NCI-H146 treated with DMSO at 0.1 percent for 48 hours (cell line): ENCODE measurements at regions not wholly inside any gene's neighbourhood (a gene's known extent, or its start where the extent isn't known, plus 50 kb on each side); places are given as distances from the start of the nearest gene placed in this dataset.
"Not testable (repeated sequence)": the region's sequence is repeated elsewhere in the genome, so short reads cannot be mapped to it uniquely, and the experiment has no call there.

ENCODE experiments used
- DNase-seq: peaks from one replicate; lab custom pipeline; 2025; ENCODE audit not compliant: unreplicated experiment; lab: John Stamatoyannopoulos, UW

DNA sequence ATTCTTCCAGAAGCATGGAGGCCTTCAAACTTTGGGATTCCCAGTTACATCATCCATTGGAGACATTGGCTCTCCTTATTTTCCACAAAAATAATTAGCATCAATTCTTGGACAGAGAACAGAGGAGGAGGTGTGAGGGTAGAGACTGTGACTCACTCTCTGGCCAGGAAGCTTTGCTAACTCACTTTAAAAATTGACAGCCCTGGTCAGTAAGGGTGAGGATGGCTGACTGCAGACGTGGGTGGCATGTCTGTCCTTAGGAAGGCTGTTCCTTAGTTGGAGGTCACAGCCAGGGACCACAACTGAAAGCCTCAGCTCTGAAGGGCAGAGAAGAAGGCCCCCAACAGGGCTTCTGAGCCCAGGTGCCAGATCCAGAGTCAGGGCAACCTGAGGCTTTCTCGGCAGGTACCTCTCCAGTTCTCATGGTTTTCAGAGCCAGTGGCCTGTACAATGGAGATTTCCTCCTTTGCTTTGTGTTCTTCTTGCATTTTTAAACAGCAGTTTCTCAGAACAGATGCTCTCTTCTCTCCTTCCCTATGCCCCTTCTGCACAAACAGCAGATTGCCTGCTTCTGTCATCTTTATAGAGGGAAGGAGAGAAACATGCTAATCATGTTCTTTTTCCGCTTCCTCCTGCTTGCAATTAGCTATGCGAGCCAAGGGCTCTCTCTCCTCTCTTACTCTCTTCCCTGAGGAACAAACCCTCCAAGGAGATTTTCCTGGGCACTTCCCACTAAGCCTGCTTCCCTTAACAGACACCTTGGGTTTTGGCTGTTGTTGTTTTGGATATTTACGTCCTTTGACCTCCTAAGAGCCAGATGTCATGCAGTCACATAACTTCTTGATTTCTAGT is 92.5 kb upstream of the ZNF366 start:
- no peak for DNase-seq

DNA sequence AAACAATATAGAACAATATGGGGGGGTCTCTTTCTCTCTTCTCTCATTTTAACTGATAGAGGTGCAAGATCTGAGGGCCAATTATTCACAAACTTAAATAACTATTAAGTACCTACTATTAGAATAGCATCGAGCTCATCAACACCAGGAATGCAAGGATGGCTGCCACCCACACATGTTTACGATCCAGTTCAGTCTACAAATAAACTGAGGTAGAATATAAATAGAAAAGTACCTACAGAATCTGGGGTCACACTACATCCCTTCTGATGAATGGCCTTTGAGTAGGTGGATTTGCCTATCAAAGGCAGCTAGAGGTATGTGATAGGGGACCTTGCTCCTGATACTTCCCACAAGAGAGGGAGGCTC is 91.8 kb upstream of the ZNF366 start:
- DNase-seq: no peak

DNA sequence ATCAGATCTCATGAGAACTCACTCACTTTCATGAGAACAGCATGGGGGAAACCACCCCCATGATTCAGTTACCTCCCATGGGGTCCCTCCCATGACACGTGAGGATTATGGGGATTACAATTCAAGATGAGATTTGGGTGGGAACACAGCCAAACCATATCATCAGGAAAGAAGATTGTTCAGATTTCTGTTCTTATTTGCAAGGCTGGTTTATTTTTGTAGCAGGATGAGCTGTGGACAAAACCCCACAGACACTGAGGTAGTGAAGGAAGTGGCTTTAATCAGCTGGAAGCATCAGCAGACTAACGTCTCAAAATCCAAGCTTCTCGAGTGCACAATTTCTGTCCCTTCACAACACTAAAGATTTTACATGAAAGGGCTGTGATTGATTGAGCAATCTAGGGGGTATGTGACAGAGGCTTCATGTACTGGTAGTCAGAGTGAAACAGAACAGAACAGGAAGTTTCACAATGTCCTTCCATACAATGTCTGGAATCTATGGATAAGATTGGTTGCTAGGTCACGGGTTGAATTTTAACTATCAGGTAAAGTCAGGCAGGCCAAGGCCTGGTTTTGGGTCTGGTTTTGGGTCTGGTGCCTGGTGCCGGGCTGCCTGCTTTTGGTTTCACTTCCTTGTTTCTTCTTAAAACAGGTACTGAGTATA is 91.3 kb upstream of the ZNF366 start:
- no peak for DNase-seq

DNA sequence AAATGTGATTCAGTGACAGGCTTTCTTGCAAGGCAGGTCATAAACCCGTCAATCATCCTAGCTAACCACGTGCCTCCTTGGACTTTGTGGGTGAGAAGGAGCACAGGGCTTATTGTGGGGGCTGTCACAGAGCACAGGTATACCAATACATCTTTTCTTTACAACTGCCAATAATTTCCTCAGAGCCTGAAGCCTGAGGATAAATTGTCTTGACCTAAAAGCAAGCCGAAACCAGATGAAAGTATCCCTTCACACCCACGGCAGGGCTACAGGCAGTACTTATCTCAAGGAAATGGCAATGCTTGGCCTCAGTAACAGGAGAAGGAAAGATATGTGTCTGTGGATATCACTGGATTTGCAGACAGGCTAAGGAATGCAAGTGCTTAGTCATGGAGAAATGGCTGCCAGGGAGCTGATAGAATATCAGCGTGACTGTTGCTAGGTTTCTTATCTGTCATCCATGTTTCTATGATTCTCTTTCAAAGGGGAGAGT is 90.3 kb upstream of the ZNF366 start:
- DNase-seq: no peak

DNA sequence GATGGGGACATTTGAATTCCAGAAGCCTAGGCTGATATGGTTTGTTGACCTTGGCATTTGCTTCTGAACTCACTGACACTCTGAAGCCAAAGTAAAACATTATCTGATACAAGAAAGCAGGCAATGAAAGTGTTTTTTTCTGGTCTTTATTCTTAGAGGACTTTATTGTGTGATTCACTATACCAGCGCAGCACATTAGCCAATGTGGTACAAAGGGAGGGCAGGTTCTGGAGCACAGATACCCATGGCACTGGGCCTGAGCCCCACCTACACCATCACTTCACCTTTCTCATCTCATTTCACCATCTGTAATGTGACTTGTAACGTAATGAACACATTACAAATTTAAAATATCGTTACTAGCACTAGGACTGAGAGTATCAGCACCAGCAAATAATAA is 89.7 kb upstream of the ZNF366 start:
- no peak for DNase-seq

DNA sequence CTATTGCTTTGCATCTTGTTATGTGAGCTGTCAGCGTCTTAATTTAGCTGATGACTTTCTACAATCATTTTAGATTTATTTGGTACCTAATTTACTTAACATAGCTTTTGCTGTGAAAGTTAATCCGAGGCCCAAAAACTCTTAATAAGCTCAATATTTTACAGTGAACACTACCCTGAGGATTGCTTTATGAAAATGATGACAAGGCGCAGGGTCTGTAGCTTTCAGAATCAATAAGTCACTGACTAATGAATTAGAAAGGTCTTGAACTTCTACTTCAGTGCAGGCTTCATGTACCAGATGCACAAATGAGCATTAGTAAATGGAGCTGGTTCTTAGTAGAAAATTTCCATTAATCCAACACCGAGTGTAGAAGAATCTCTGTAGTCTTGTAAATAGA is 81.4 kb upstream of the ZNF366 start:
- DNase-seq: no peak

DNA sequence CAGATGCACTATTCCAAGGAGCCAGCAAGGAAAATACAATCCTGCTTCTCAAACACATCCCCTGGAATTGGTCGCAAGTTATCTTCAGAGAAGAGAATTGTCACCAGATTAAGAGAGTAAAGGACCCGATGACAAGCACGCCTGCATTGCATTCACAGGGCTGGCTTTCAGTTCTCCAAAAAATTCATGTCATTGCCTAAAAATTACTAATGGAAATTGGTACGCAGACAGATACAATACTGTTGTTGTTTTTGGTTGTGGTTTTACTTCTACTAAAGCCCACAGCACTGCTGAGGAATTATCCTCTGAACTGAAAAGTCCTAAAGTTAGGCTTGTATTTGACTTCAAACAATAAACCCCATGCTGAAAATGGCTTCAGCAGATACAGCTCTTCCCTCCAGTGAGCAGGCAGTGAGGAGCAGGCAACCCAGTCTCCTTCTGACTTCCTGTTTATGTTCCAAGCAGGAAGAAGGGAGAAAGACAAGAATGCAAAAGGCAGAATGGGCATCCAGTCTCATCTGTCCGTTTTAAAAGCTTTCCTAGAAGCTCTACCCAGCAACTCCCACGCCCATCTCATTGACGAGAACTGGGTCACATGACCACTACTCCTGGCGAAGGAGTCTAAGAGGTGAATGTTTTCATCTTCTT is 80.6 kb upstream of the ZNF366 start:
- no peak for DNase-seq

DNA sequence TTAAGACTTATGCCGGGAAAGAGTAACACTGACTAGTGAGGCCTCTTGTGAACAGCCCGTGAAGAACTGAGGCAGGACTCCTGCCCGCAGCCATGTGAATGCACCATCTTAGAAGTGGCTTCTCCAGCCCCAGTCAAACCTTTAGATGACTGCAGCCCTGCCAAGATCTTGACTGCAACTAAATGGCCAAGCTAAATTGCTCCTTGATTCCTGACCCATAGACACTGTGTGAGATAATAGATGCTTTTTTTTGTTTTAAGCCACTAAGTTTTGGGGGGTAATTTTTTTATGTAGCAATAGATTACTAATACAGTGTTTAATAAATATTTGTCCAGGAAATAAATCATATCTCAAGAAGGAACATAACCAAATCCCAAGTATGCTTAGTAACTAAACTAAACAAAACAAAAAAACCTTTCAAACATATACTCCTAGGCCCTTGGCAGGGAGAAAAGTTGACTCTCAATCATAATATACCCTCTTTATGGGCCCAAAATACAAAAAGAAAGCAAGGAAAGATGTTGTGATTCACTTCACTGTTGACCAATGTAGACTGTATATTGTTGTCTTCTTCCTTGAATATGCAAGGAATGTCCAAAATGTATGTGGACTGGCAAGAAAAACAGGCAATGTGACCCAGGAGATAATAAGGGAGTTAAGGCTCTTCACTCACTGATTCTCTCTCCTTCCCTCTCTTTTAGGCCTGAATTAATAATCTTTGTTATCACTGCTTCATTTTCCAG is 79.7 kb upstream of the ZNF366 start:
- DNase-seq: no peak

DNA sequence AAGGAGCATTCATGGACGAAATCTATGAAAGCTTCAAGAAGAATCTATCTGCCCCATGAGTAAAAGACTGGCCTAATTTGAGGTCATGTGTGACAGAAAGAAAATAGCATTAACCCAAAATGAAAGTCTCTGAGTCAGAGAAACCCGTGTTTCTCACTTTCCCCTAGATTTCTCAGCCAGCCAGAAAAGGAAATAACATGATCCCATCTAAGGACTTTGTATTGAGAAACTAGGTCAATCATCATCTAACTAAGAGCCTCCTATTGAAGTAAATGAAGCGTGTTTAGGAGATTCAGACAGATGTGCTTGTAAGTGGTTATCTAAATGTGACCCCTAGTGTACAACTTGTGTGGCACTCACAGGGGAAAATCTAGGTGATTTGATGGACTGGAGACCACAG is 77.3 kb upstream of the ZNF366 start:
- no peak for DNase-seq

DNA sequence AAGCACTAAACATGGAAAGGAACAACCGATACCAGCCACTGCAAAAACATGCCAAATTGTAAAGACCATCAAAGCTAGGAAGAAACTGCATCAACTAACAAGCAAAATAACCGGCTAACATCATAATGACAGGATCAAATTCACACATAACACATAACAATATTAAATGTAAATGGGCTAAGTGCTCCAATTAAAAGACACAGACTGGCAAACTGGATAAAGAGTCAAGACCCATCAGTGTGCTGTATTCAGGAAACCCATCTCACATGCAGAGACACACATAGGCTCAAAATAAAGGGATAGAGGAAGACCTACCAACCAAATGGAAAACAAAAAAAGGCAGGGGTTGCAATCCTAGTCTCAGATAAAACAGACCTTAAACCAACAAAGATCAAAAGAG is 72.1 kb upstream of the ZNF366 start:
- not testable (repeated sequence) for DNase-seq

DNA sequence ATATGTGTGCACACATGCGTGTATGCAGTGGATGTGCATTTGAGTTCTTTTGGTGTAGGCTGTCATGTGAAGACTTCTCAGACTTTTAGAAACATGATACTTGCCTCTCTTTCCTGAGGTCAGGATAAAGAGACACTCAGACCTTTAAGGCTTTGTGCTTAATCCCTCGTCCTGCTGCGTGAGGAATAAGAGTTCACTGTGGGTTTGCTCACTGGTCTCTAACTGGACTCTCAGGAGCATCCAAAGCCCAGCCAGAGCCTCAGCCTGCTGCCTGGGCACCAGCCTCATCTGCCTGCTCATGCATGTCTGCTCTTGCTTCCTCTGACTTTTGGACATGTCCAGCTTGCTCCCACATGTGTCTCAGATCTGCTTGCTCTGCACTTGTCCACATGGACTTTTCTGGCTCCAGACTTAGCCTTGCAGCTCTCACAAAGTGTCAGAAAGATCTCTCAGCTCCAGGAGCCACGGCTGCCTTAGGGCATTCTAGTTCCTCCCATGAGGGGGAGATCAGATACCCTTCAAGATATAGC is 65.1 kb upstream of the ZNF366 start:
- no peak for DNase-seq

DNA sequence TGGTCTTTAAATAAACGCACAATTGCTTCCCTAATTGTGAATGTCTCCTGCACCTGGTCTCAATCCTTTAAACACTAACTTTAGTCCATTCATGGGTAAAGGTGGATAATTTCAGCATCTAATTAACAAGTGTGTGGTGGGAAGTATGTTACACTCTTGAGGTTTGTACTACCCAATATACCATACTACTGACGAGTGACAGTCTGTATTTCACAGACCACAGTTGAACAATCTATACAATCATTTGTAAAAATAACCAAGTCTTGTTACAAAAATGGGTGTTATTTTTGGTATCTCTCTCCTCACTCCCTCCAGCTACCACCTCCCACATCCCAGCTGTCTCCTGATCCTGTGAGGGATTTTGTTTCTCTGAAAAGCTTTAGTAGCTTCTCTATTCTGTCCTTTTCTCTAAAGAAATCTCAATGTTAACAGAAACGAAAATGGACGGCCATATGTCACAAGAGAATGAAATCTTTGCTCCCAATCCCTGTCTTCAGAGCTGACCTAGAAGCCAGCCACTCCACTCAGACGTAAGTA is 62.3 kb upstream of the ZNF366 start:
- DNase-seq: no peak

DNA sequence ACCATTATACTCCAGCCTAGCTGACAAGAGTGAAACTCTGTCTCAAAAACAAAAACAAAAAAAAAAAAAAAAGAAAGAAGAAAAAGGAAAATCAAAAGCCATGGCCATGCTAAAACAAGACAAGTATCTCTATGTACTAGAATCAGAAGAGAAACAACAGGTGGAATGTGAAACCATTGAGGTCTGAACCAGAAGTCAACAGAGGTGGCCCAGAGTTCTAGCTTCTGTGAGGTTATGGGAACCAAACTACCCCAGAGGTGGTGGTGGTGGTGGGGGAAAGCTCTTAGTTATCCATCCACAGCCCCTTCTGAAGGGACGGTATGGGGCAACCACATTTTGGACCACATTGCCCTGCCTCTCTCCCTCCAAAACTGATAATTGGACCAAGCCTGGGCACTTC is 59.5 kb upstream of the ZNF366 start:
- DNase-seq: no peak

DNA sequence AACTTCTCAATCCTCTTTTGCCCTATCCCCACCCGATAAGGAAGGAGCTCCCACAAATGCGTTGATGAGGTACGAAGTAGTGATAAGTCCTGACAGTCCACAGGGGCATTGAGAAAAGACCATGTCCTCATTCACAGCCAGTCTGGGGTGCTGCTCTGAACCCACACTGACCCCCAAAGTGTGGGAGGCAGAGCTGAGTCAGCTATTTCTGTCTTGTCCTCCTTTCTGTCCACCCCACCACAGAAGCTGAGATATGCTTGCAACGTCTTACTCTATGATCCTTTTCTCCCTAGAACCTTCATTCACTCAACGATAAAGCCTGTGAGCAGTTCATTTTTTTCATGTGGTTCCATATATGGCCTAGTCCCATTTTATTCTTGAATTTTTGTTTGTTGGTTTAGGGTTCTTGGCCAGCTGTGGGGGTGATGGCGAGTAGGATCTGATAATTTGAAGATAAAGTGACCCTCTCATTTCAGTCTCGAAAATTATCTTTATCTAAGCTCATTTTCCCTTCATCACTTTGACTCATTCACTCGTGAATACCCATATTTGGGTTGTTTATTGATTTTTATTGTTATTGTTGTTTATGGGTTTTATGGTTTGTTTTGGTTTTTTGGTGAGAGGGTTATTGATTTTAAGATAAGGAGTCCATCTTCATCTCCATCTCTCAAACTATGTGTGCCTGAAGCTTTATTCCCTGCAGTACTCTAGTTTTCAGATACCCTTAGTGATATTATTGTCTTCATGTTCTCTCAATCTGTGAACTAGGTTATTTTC is 58.5 kb upstream of the ZNF366 start:
- no peak for DNase-seq

DNA sequence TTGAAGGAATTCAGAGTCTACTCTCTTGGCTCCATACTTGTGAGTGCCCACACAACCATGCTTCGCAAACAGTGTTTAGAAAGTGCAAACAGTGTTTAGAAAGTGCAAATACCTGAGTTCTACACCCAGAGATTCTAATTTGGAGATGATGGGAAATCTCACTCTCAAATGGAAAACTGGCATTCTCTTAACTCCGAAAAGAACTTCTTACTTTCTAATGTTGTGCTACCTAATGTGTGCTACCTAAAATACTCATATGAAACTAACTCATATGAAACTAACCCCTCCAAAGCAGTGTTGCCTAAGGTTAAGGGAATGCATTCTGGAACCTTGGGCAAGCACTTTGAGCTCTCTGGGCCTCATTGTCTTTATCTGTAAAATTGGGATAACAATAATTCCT is 55.5 kb upstream of the ZNF366 start:
- DNase-seq: no peak

DNA sequence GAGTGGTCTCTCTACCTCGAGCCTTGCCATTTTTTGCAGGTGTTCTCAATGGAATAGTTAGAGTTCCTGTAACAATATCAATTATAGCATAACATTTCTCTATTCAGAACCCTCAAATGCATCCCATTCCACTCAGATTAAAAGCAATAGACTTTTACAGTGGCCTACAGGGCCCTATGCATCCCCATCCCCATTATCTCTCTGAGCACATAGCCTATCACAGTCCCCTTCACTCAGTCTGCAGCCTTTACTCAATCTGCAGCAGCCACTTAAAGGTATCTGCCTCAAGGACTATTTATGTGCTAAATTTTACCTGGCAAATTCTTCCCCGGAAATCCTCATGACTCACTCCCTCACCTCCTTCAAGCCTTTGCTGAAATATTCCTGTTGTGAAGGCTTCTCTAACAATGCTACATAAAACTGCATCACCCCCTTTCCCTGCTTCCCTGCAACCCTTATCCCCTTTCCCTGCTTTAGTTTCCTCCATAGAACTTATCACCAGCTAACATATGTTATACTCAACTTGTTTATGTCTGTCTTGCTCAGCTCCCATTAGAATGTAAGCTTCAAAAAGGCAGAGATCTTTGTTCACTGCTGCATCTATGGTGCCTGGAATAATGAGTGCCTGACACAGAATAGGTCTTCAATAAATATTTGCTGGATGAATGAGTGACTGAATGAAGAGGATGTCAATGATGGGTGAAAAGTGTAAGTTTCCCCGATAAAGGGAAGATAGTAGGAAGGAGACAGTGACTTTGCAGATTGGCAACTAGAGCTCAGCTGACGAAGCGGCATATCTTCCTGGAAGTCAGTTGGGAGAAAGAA is 54.1 kb upstream of the ZNF366 start:
- no peak for DNase-seq

DNA sequence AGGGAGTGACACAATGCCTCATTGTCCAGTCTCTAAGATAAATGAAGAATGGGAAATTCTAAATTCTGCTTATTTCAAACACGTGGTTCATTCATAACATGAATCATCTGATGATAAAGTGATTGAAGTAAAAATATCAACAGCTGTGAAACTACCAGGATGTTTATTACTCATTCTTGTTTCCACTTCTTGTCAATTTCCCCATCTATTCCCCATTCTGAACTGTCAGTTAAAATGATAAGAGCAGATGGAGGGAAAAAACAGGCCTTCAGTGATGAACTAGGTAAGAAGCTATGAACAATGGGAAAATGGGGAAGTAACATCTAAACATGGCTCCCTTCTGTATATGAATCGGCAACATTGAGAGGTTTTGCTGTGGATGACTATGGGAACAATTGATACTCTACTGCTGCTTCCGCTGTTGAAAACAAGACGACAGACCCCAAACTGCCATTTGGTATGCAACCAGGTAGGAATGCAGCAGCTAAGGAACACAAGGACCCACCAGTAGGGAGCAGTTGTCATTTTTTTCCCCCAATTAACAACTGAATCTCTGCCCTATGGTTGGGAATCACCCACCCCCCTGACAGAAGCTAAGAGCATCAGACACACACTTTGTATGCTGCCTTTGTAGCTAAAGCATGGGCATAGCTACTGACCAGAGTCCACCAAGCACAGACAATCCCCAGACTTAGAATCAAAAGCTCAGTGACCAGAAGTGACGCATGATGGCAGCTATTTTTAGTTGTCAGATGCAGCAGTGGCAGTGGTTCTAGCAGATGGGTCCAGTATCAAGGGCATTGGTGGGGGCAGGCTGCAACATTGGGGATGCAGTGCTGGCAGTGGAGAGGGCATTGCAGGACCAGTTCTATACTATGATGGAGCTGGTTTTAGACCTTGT is 52.9 kb upstream of the ZNF366 start:
- no peak for DNase-seq

DNA sequence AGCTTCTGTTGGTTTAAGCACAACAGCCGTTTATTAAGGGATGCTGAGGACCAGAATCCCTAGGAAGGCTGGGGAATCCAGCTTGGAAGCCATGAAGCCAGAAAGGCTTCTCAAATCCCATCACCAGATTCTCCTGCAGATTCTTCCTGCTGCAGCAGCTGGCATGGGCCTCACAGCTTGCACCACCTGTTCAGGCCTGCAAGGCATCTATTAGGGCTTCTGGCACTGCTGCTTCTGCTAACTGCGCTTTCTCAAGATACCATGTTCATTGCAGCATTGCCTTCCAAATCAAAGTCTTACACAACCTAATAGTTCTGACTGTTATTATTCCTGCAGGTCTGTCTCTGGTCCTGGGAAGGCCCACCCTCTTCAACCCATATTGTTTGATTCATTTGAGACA is 51.2 kb upstream of the ZNF366 start:
- no peak for DNase-seq
